ENCODE measurements at regions not wholly inside any gene's neighbourhood (a gene's known extent, or its start where the extent isn't known, plus 50 kb on each side); places are given as distances from the start of the nearest gene placed in this dataset.

DNA sequence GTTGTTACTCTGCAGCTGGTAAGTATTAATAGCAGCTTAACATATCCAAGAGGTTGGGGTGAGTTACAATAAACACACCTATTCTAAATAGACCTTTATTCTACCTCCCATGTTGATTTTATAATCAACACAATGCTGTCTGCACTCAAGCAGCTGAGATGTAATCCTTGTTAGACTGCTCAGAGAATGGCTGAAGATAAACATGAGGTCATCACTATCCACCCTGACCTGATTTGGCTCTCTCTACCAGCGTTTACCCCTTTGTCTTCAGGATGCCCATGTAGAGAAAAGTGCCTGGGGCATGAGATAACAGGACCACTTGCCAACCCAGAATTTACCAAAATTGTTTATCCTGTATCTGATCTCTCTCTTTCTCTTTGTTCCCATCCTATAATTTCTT is 220.7 kb upstream of the DEFB112 start:
- DNase-seq (ENCODE audit: low spot score) = no peak
- TF ChIP-seq, protein P1, sequence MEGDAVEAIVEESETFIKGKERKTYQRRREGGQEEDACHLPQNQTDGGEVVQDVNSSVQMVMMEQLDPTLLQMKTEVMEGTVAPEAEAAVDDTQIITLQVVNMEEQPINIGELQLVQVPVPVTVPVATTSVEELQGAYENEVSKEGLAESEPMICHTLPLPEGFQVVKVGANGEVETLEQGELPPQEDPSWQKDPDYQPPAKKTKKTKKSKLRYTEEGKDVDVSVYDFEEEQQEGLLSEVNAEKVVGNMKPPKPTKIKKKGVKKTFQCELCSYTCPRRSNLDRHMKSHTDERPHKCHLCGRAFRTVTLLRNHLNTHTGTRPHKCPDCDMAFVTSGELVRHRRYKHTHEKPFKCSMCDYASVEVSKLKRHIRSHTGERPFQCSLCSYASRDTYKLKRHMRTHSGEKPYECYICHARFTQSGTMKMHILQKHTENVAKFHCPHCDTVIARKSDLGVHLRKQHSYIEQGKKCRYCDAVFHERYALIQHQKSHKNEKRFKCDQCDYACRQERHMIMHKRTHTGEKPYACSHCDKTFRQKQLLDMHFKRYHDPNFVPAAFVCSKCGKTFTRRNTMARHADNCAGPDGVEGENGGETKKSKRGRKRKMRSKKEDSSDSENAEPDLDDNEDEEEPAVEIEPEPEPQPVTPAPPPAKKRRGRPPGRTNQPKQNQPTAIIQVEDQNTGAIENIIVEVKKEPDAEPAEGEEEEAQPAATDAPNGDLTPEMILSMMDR (conservative IDR thresholded peaks at IDR 0.05; ENCODE audit: low read depth, low read length) = no peak
- BruUV-seq (replicated peaks) = no TSS peak

DNA sequence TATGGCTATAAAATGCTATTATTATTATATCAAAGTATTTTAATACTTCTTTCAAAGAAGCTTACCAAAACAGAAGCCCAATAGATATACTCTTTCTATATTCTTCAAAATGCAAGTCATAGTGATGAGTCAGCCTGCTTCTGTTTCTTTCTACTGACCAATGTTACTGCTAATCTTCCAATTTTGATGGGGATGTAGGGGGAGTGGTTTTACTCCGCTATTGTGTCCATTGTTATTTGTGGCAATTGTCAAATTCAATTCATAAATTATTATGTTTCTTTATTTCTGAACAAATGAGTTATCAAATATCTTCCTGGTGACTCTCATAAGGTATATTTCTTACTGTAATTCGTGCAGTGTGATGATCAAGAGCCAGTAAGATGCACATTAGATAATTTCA is 221.5 kb upstream of the DEFB112 start:
- no peak overlapping the region for H3K27ac ChIP-seq (ENCODE audit: low read depth, low read length, poor library complexity, severe bottlenecking)
- ChIA-PET POLR2A (ENCODE audit: low non-redundant PET) (interaction anchor here (0.5 kb wide), 1 partner anchor 52 kb away, joined by 3 read pairs; no protein-coding TSS in a partner anchor), CTCF (no interaction called here)
- no peak for TF ChIP-seq EZH2 (IDR thresholded peaks at IDR 0.05; ENCODE audit: borderline replicate concordance, low read depth, low read length, poor library complexity, severe bottlenecking)
- TF ChIP-seq, protein P1 (conservative IDR thresholded peaks at IDR 0.05; ENCODE audit: low read depth, low read length) = no peak
- H3K4me3 ChIP-seq (ENCODE audit: low read depth, low read length, poor library complexity, severe bottlenecking) = no peak overlapping the region
- no peak for DNase-seq (ENCODE audit: low spot score)
- H3K4me1 ChIP-seq (ENCODE audit: insufficient read depth, low read length, poor library complexity, severe bottlenecking) = no peaks in the 10 kb centered on the region
- no TSS peak for BruUV-seq (replicated peaks)
- H3K27me3 ChIP-seq (replicated peaks; ENCODE audit: insufficient read depth, low read depth, low read length, poor library complexity) = peaks cover 8% of the 10 kb centered on the region
- H3K9me3 ChIP-seq (ENCODE audit: low read depth, low read length, poor library complexity, severe bottlenecking) = no peaks in the 10 kb centered on the region
- H3K36me3 ChIP-seq (ENCODE audit: insufficient read depth, low read length, poor library complexity, severe bottlenecking) = no peaks in the 10 kb centered on the region
- intact Hi-C loops (cut with micrococcal nuclease; ENCODE audit: unreplicated experiment) = no loop called here

More for the DNA sequence above, 220.7 kb upstream of the DEFB112 start:
- CTCF ChIA-PET = no interaction called here
- Histone ChIP-seq H3K27ac (ENCODE audit: low read depth, low read length, poor library complexity, severe bottlenecking) (no peak overlapping the region), H3K4me1 (ENCODE audit: insufficient read depth, low read length, poor library complexity, severe bottlenecking) (no peaks in the 10 kb centered on the region), H3K9me3 (ENCODE audit: low read depth, low read length, poor library complexity, severe bottlenecking) (no peaks in the 10 kb centered on the region), H3K4me3 (ENCODE audit: low read depth, low read length, poor library complexity, severe bottlenecking) (no peak overlapping the region), H3K36me3 (ENCODE audit: insufficient read depth, low read length, poor library complexity, severe bottlenecking) (no peaks in the 10 kb centered on the region), H3K27me3 (replicated peaks; ENCODE audit: insufficient read depth, low read depth, low read length, poor library complexity) (peaks cover 8% of the 10 kb centered on the region)
- intact Hi-C loops (cut with micrococcal nuclease; ENCODE audit: unreplicated experiment) = no loop called here
- POLR2A ChIA-PET (ENCODE audit: low non-redundant PET) = no interaction called here

DNA sequence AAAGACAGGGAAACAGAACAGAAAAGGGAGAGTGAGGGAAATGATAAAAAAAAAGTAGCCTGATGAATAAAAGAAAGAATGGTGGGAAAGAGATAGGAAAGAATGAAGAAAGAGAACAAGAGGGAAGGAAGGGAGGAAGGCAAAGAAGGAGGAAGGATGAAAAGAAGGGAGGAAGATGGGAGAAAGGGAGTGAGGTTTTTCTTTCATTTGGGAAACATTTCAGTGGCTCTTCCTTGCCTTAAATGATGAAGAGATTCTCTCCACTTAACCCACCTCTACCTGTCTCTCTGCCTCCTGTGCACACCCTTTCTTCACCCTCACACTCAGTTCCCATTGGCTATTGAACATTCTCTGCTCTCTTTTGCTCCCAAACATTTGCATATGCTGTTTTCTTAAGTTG is 222.1 kb upstream of the DEFB112 start:
- Histone ChIP-seq H3K9me3 (ENCODE audit: low read depth, low read length, poor library complexity, severe bottlenecking) (no peaks in the 10 kb centered on the region), H3K36me3 (ENCODE audit: insufficient read depth, low read length, poor library complexity, severe bottlenecking) (no peaks in the 10 kb centered on the region), H3K4me1 (ENCODE audit: insufficient read depth, low read length, poor library complexity, severe bottlenecking) (no peaks in the 10 kb centered on the region), H3K27ac (ENCODE audit: low read depth, low read length, poor library complexity, severe bottlenecking) (no peak overlapping the region), H3K4me3 (ENCODE audit: low read depth, low read length, poor library complexity, severe bottlenecking) (no peak overlapping the region), H3K27me3 (replicated peaks; ENCODE audit: insufficient read depth, low read depth, low read length, poor library complexity) (peaks cover 8% of the 10 kb centered on the region)
- TF ChIP-seq, protein P1 (conservative IDR thresholded peaks at IDR 0.05; ENCODE audit: low read depth, low read length) = no peak
- no peak for TF ChIP-seq EZH2 (IDR thresholded peaks at IDR 0.05; ENCODE audit: borderline replicate concordance, low read depth, low read length, poor library complexity, severe bottlenecking)
- BruUV-seq (replicated peaks) = no TSS peak
- DNase-seq (ENCODE audit: low spot score) = no peak
- CTCF ChIA-PET = no interaction called here
- intact Hi-C loops (cut with micrococcal nuclease; ENCODE audit: unreplicated experiment) = no loop called here
- POLR2A ChIA-PET (ENCODE audit: low non-redundant PET) = no interaction called here

Measured in A673 (cell line).